Neural progenitor cell (in vitro differentiated cells): ENCODE measurements at regions not wholly inside any gene's neighbourhood (a gene's known extent, or its start where the extent isn't known, plus 50 kb on each side); places are given as distances from the start of the nearest gene placed in this dataset.

Source experiments
- DNase-seq: peaks from one replicate; pipeline ENCODE4 v3.0.0-alpha.2; 2016; ENCODE audit warnings: low spot score
- H2AFZ ChIP-seq: fragments of 200-600 bp; sonication (generic); replicated peaks from 2 replicates; pipeline ENCODE4 v1.6.1; 2016; ENCODE audit warnings: antibody characterized with exemption
- H3F3A ChIP-seq: fragments of 200-600 bp; sonication (generic); 2 replicates; pipeline ENCODE4 v1.6.1; 2016; ENCODE audit warnings: antibody characterized with exemption, low read depth
- H3K27ac ChIP-seq: fragments of 200-600 bp; sonication (generic); 2 replicates; pipeline ENCODE4 v1.5.1; 2016; ENCODE audit warnings: mild to moderate bottlenecking
- H3K27me3 ChIP-seq: fragments of 200-600 bp; sonication (generic); 2 replicates; pipeline ENCODE4 v1.6.1; 2016; ENCODE audit warnings: mild to moderate bottlenecking, moderate library complexity
- H3K36me3 ChIP-seq: fragments of 200-600 bp; sonication (generic); 2 replicates; pipeline ENCODE4 v1.5.1; 2016
- H3K4me1 ChIP-seq: fragments of 200-600 bp; sonication (generic); 2 replicates; pipeline ENCODE4 v1.6.1; 2016; ENCODE audit warnings: mixed run types
- H3K4me2 ChIP-seq: fragments of 200-600 bp; sonication (generic); 2 replicates; pipeline ENCODE4 v1.6.1; 2016
- H3K4me3 ChIP-seq: fragments of 200-600 bp; sonication (generic); 2 replicates; pipeline ENCODE4 v1.5.1; 2016
- H3K79me2 ChIP-seq: fragments of 200-600 bp; sonication (generic); 2 replicates; pipeline ENCODE4 v1.6.1; 2016; ENCODE audit warnings: low read depth
- H3K9ac ChIP-seq: fragments of 200-600 bp; sonication (generic); 2 replicates; pipeline ENCODE4 v1.6.1; 2016
- H3K9me3 ChIP-seq: fragments of 200-600 bp; sonication (generic); 2 replicates; pipeline ENCODE4 v1.5.1; 2016; ENCODE audit warnings: low read depth
- H4K20me1 ChIP-seq: fragments of 200-600 bp; sonication (generic); 2 replicates; pipeline ENCODE4 v1.6.1; 2016; ENCODE audit warnings: low read depth
- H3K27ac Mint-ChIP-seq: 3 replicates; pipeline ENCODE4 v1.8.0; 2021; ENCODE audit warnings: mixed read lengths
- H3K27me3 Mint-ChIP-seq: 2 replicates; pipeline ENCODE4 v1.8.0; 2022; ENCODE audit warnings: low read depth, mild to moderate bottlenecking, inconsistent platforms, moderate library complexity, mixed read lengths; ENCODE audit not compliant: insufficient read depth
- H3K36me3 Mint-ChIP-seq: 3 replicates; pipeline ENCODE4 v1.8.0; 2021; ENCODE audit warnings: mixed read lengths
- H3K4me1 Mint-ChIP-seq: 3 replicates; pipeline ENCODE4 v1.8.0; 2021; ENCODE audit warnings: mixed read lengths
- H3K4me3 Mint-ChIP-seq: 3 replicates; pipeline ENCODE4 v1.8.0; 2021; ENCODE audit warnings: mild to moderate bottlenecking, moderate library complexity, mixed read lengths
- H3K9me3 Mint-ChIP-seq: 3 replicates; pipeline ENCODE4 v1.8.0; 2020; ENCODE audit warnings: mixed read lengths
- EZH2 ChIP-seq: fragments of 200-600 bp; sonication (generic); IDR thresholded peaks from 2 replicates; pipeline ENCODE4 v1.6.1; 2017; ENCODE audit warnings: antibody characterized with exemption, mild to moderate bottlenecking, moderate library complexity
- EZH2phosphoT487 ChIP-seq: fragments of 200-600 bp; sonication (generic); IDR thresholded peaks from 2 replicates; pipeline ENCODE4 v1.6.1; 2017; ENCODE audit warnings: antibody characterized with exemption
- TF ChIP-seq, protein P1 (sequence below): fragments of 200-600 bp; sonication (generic); IDR thresholded peaks from 2 replicates; pipeline ENCODE4 v1.5.1; 2017; ENCODE audit warnings: antibody characterized with exemption, mild to moderate bottlenecking

DNA sequence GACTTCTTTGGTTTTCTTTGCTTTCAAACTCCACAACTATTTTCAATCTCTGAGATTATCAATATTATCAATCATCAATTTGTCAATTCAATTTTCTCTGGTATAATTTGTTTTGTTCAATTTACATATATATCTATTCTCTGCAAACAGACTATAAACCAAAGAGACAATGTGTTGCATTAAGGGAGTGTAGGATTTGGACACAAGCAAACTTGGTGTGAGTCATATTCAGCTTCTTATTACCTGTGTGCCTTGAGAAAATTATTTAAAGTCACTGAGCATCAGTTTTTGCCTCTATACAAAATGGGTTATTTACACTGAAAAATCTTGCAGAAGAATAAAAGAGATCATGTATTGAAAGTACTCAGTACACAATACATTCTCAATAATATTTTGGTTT, 177.8 kb downstream of the NECTIN3 start:
- Histone ChIP-seq H2AFZ (no peak overlapping the region), H3K4me3 (no peak overlapping the region), H3K36me3 (no peaks in the 10 kb centered on the region), H3K4me1 (peaks cover 8% of the 10 kb centered on the region), H3K9ac (no peak overlapping the region), H4K20me1 (no peaks in the 10 kb centered on the region), H3K27ac (no peak overlapping the region), H3K9me3 (no peaks in the 10 kb centered on the region), H3K79me2 (no peaks in the 10 kb centered on the region), H3K4me2 (no peak overlapping the region), H3K27me3 (no peaks in the 10 kb centered on the region), H3F3A (peaks cover 6% of the 10 kb centered on the region)
- H3K4me1 Mint-ChIP-seq: no peaks in the 10 kb centered on the region
- no peak for TF ChIP-seq EZH2phosphoT487
- TF ChIP-seq, protein P1, sequence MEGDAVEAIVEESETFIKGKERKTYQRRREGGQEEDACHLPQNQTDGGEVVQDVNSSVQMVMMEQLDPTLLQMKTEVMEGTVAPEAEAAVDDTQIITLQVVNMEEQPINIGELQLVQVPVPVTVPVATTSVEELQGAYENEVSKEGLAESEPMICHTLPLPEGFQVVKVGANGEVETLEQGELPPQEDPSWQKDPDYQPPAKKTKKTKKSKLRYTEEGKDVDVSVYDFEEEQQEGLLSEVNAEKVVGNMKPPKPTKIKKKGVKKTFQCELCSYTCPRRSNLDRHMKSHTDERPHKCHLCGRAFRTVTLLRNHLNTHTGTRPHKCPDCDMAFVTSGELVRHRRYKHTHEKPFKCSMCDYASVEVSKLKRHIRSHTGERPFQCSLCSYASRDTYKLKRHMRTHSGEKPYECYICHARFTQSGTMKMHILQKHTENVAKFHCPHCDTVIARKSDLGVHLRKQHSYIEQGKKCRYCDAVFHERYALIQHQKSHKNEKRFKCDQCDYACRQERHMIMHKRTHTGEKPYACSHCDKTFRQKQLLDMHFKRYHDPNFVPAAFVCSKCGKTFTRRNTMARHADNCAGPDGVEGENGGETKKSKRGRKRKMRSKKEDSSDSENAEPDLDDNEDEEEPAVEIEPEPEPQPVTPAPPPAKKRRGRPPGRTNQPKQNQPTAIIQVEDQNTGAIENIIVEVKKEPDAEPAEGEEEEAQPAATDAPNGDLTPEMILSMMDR: no peak
- no peaks in the 10 kb centered on the region for H3K9me3 Mint-ChIP-seq
- no peak overlapping the region for H3K4me3 Mint-ChIP-seq
- H3K36me3 Mint-ChIP-seq: no peaks in the 10 kb centered on the region
- no peak for DNase-seq
- no peak overlapping the region for H3K27ac Mint-ChIP-seq
- H3K27me3 Mint-ChIP-seq: peaks cover under 1% of the 10 kb centered on the region

DNA sequence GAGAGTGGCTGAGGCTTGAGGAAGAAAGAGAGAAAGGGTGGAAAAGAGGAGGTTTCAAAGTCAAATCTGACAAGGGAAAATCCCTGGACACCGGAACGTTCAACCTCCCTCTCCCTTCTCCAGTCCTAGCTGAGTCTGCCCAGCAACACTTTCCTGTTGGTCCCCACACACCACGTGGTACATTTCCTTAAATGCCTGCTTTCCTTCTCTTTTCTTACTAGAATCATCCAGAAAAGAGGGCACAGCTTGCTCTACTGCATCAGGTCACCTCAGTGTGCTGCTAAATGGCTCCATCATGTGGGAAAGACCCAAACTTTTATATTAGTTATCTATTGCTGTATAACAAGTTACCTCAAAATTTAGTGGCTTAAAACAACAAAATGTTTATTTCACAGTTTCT, 181.2 kb downstream of the NECTIN3 start:
- Mint-ChIP-seq H3K4me1 (no peaks in the 10 kb centered on the region), H3K4me3 (no peak overlapping the region), H3K27ac (no peak overlapping the region), H3K9me3 (no peaks in the 10 kb centered on the region), H3K27me3 (peaks cover 2% of the 10 kb centered on the region), H3K36me3 (no peaks in the 10 kb centered on the region)
- TF ChIP-seq, protein P1: peak; percentile 14
- TF ChIP-seq EZH2 (no peak), EZH2phosphoT487 (no peak)
- H3K4me3 ChIP-seq: no peak overlapping the region
- no peaks in the 10 kb centered on the region for H3K36me3 ChIP-seq
- H3K27ac ChIP-seq: no peak overlapping the region
- H3F3A ChIP-seq: no peaks in the 10 kb centered on the region
- no peak overlapping the region for H3K4me2 ChIP-seq
- no peaks in the 10 kb centered on the region for H3K79me2 ChIP-seq
- H3K4me1 ChIP-seq: no peaks in the 10 kb centered on the region
- H3K27me3 ChIP-seq: no peaks in the 10 kb centered on the region
- H3K9me3 ChIP-seq: no peaks in the 10 kb centered on the region
- no peak overlapping the region for H3K9ac ChIP-seq
- DNase-seq: no peak
- H4K20me1 ChIP-seq: no peaks in the 10 kb centered on the region
- no peak overlapping the region for H2AFZ ChIP-seq

GRCh38 chr3:111253733-111254132, 182.1 kb downstream of the NECTIN3 start:
- Histone ChIP-seq H3K36me3 (no peaks in the 10 kb centered on the region), H3K9me3 (no peaks in the 10 kb centered on the region), H3K4me2 (no peak overlapping the region), H3F3A (no peaks in the 10 kb centered on the region), H3K4me1 (peaks cover 5% of the 10 kb centered on the region), H3K27me3 (no peaks in the 10 kb centered on the region), H3K9ac (no peak overlapping the region), H3K79me2 (no peaks in the 10 kb centered on the region), H2AFZ (no peak overlapping the region), H3K27ac (no peak overlapping the region), H3K4me3 (no peak overlapping the region), H4K20me1 (no peaks in the 10 kb centered on the region)
- H3K4me1 Mint-ChIP-seq: no peaks in the 10 kb centered on the region
- no peak for DNase-seq
- H3K36me3 Mint-ChIP-seq: no peaks in the 10 kb centered on the region
- no peak overlapping the region for H3K27ac Mint-ChIP-seq
- peaks cover 2% of the 10 kb centered on the region for H3K27me3 Mint-ChIP-seq
- no peaks in the 10 kb centered on the region for H3K9me3 Mint-ChIP-seq
- H3K4me3 Mint-ChIP-seq: no peak overlapping the region
- TF ChIP-seq, protein P1: no peak
- TF ChIP-seq EZH2 (no peak), EZH2phosphoT487 (no peak)

DNA sequence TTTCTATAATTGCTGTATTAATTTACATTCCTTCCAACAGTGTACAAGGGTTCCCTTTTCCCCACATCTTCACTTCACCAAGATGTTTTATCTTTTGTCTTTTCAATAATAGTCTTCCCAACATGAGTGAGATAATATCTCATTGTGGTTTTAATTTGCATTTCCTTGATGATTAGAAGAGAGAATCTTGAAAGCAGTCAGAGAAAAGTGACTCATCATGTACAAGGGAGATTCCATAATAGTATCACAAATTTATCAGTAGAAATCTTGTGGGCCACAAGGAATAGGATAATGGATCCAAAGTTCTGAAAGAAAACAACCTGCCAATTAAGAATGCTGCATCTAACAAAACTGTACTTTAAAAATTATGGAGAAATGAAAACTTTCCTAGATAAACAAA, 189.3 kb downstream of the NECTIN3 start:
- no peaks in the 10 kb centered on the region for H3K27me3 Mint-ChIP-seq
- Histone ChIP-seq H3K4me3 (no peak overlapping the region), H3K36me3 (no peaks in the 10 kb centered on the region), H3K4me2 (no peak overlapping the region), H3K27me3 (no peaks in the 10 kb centered on the region), H2AFZ (no peak overlapping the region), H3F3A (no peaks in the 10 kb centered on the region), H3K79me2 (no peaks in the 10 kb centered on the region), H3K9ac (no peak overlapping the region), H3K27ac (no peak overlapping the region), H3K4me1 (peaks cover 8% of the 10 kb centered on the region), H3K9me3 (no peaks in the 10 kb centered on the region), H4K20me1 (no peaks in the 10 kb centered on the region)
- H3K4me1 Mint-ChIP-seq: no peaks in the 10 kb centered on the region
- H3K9me3 Mint-ChIP-seq: peaks cover 1% of the 10 kb centered on the region
- no peak overlapping the region for H3K27ac Mint-ChIP-seq
- H3K4me3 Mint-ChIP-seq: no peak overlapping the region
- DNase-seq: no peak
- no peaks in the 10 kb centered on the region for H3K36me3 Mint-ChIP-seq
- no peak for TF ChIP-seq EZH2phosphoT487
- TF ChIP-seq, protein P1: no peak
- no peak for TF ChIP-seq EZH2
